ENCODE measurements at regions not wholly inside any gene's neighbourhood (a gene's known extent, or its start where the extent isn't known, plus 50 kb on each side); places are given as distances from the start of the nearest gene placed in this dataset.

GRCh38 chr16:6852643-6853225 is 479.9 kb upstream of the RBFOX1 start:
- Histone ChIP-seq H2AFZ (ENCODE audit: low read depth, low read length, severe bottlenecking) (no peak overlapping the region), H3K36me3 (ENCODE audit: low read length) (no peaks in the 10 kb centered on the region), H3F3A (ENCODE audit: insufficient read depth) (no peaks in the 10 kb centered on the region), H3K9ac (ENCODE audit: low read length) (no peak overlapping the region), H3K27ac (ENCODE audit: low read depth, low read length) (no peak overlapping the region), H3K79me2 (ENCODE audit: insufficient read depth, low read length) (no peaks in the 10 kb centered on the region), H3K27me3 (ENCODE audit: low read length) (no peaks in the 10 kb centered on the region), H3K9me3 (ENCODE audit: insufficient read depth, low read length) (no peaks in the 10 kb centered on the region), H3K4me2 (ENCODE audit: low read depth, low read length, poor library complexity, severe bottlenecking) (no peak overlapping the region), H3K4me3 (ENCODE audit: insufficient read depth, low read length, poor library complexity, severe bottlenecking) (no peak overlapping the region), H4K20me1 (ENCODE audit: low read depth, low read length) (no peaks in the 10 kb centered on the region), H3K9me2 (replicated peaks; ENCODE audit: insufficient read depth, low read length) (no peaks in the 10 kb centered on the region)
- TF ChIP-seq EZH2phosphoT487 (conservative IDR thresholded peaks at IDR 0.05; ENCODE audit: low read length) (no peak), CTCF (IDR thresholded peaks at IDR 0.05; ENCODE audit: insufficient read depth, low read length, poor library complexity, severe bottlenecking) (no peak)

- Histone ChIP-seq H3K9me3 (ENCODE audit: insufficient read depth, low read length) (no peaks in the 10 kb centered on the region), H3K27ac (ENCODE audit: low read depth, low read length) (no peak overlapping the region), H3K9me2 (replicated peaks; ENCODE audit: insufficient read depth, low read length) (no peaks in the 10 kb centered on the region), H2AFZ (ENCODE audit: low read depth, low read length, severe bottlenecking) (no peak overlapping the region), H3K27me3 (ENCODE audit: low read length) (no peaks in the 10 kb centered on the region), H3K79me2 (ENCODE audit: insufficient read depth, low read length) (no peaks in the 10 kb centered on the region), H3K4me3 (ENCODE audit: insufficient read depth, low read length, poor library complexity, severe bottlenecking) (no peak overlapping the region), H4K20me1 (ENCODE audit: low read depth, low read length) (no peaks in the 10 kb centered on the region), H3K4me2 (ENCODE audit: low read depth, low read length, poor library complexity, severe bottlenecking) (no peak overlapping the region), H3F3A (ENCODE audit: insufficient read depth) (no peaks in the 10 kb centered on the region), H3K9ac (ENCODE audit: low read length) (no peak overlapping the region), H3K36me3 (ENCODE audit: low read length) (no peaks in the 10 kb centered on the region)
- TF ChIP-seq CTCF (IDR thresholded peaks at IDR 0.05; ENCODE audit: insufficient read depth, low read length, poor library complexity, severe bottlenecking) (no peak), EZH2phosphoT487 (conservative IDR thresholded peaks at IDR 0.05; ENCODE audit: low read length) (no peak)
These were observed 486.2 kb upstream of the RBFOX1 start for GRCh38 chr16:6846452-6846851.

GRCh38 chr16:6841392-6841791 is 491.3 kb upstream of the RBFOX1 start:
- Histone ChIP-seq H3K36me3 (ENCODE audit: low read length) (no peaks in the 10 kb centered on the region), H3K9me3 (ENCODE audit: insufficient read depth, low read length) (no peaks in the 10 kb centered on the region), H3K4me2 (ENCODE audit: low read depth, low read length, poor library complexity, severe bottlenecking) (no peak overlapping the region), H3K4me3 (ENCODE audit: insufficient read depth, low read length, poor library complexity, severe bottlenecking) (no peak overlapping the region), H3K79me2 (ENCODE audit: insufficient read depth, low read length) (no peaks in the 10 kb centered on the region), H3K9ac (ENCODE audit: low read length) (no peak overlapping the region), H3K27ac (ENCODE audit: low read depth, low read length) (no peak overlapping the region), H3K9me2 (replicated peaks; ENCODE audit: insufficient read depth, low read length) (no peaks in the 10 kb centered on the region), H3K27me3 (ENCODE audit: low read length) (no peaks in the 10 kb centered on the region), H3F3A (ENCODE audit: insufficient read depth) (no peaks in the 10 kb centered on the region), H2AFZ (ENCODE audit: low read depth, low read length, severe bottlenecking) (no peak overlapping the region), H4K20me1 (ENCODE audit: low read depth, low read length) (no peaks in the 10 kb centered on the region)
- TF ChIP-seq CTCF (IDR thresholded peaks at IDR 0.05; ENCODE audit: insufficient read depth, low read length, poor library complexity, severe bottlenecking) (no peak), EZH2phosphoT487 (conservative IDR thresholded peaks at IDR 0.05; ENCODE audit: low read length) (no peak)

Measured in SU-DHL-6 (cell line).